RPMI7951 (cell line): ENCODE measurements at regions not wholly inside any gene's neighbourhood (a gene's known extent, or its start where the extent isn't known, plus 50 kb on each side); places are given as distances from the start of the nearest gene placed in this dataset.

ENCODE experiments used
- DNase-seq: peaks from one replicate; pipeline ENCODE4 v3.0.0-alpha.2; 2012; ENCODE audit warnings: low read depth

DNA sequence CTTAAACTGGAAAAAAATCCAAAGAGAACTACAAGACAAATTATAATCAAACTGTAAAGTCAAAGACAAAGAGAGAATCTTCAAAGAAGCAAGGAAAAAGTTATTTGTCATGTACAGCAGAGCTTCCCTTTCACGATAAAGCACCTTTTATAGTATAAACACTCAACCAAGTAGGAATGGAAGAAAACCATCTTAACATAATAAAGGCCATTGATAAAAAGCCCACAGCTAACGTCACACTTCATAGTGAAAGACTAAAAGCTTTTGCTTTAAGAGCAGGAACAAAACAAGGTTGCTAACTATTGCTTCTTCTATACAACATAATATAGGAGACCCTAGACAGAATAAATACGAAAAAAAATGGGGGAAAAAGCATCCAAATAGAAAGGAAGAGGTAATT lies 595.7 kb upstream of the POU3F4 start:
- DNase-seq = no peak

DNA sequence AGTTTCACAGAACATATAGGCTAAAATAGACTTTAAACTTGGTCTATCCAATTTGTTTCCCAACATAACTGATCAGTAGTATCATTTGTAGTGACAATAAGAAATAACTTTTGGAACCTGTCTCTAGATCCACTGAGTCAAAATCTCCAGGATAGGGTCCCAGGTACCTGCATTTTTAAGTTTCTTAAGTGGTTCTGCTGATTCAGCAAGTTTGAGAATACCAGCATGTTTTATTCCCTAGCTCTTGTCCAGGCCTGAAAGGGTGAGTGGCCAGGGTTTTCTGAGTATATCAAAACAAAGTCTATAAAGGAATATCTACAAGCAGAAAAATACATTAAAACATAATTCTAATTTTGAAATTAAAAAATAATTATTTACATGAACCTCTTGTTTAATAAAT lies 573.1 kb upstream of the POU3F4 start:
- DNase-seq = no peak

DNA sequence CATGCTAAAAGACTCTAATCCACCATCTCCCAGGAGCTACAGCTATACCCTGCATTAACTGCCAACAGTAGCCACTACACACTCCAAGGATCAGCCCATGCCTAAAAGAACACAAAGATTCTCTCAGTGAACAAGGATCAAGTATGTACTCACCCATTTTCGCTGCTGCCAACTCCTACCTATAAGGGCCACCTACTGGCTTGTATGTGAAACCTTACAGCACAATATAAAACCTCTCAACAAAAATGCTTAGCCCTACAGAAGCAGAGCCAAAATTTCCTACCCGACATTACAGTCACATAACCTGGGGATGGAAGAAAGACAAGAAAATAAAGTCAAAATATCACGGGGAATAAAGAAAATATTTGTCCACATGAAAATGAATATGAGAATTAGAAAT lies 562.8 kb upstream of the POU3F4 start:
- DNase-seq = no peak

DNA sequence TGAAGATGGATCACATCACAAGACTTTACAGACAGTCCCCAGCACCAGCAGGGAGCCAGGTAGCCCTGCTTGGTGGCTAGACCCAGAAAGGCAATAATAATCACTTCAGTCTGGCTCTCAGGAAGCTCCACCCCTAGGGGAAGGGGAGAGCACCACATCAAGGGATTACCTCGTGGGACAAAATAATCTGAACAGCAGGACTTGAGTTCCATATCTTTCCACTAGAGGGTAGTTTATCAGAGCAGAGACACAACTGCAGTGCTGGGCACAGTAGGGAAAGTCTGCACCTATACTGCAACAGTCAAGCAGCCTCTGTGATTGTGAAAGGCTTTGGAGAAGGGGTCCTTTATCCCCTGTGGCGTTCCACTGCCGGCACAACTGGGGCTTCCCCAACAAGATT lies 547.0 kb upstream of the POU3F4 start:
- no peak for DNase-seq

DNA sequence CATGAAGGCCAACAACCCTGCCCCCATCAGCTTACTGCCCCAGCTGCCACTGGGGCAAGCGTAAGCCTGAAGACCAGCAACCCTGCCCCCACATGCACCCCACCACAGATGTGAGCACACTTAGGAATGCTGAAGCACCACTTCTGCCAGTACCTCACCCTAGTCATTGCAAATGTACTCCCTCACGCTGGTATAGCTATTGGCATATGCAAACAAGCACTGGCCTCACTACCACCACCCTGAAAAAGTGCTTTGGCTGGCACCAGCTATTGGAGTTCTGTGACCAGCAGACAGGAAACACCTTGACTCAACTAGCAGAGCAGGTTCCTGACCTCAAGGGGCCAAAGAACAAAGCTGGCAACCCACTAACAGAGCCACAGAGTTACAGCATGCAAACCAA lies 534.4 kb upstream of the POU3F4 start:
- DNase-seq = no peak

DNA sequence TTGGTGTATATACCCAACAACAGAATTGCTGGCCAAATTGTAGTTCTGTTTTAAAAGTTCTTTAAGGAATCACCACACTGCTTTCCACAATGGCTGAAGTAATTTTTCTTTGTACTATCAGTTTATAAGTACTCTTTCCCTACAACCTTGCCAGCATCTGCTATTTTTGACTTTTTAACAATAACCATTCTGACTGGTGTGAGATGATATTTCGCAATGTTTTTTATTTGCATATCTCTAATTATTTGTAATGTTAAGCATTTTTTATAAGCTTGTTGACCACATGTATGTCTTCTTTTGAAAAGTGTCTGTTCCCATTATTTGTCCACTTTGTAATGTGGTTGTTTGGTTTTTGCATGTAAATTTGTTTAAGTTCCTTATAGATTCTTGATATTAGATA lies 509.9 kb upstream of the POU3F4 start:
- DNase-seq = no peak

DNA sequence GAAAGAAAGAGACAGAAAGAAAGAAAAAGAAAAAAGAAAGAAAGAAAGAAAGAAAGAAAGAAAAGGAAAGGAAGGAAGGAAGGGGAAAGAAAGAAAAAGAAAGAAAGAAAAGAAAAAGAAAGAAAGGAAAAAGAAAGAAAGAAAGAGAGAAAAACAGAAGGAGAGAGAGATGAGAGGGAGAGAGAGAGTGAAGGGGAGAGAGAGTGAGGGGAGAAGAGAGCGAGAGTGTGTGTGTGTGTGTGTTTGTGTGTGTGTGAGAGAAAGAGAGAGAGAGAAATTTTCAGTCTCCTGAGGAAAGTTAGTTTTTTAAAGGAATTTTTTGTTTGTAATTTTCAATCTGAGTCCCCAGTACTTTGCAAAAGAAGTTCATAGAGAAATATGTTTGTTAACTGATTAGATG lies 504.1 kb upstream of the POU3F4 start:
- no peak for DNase-seq

DNA sequence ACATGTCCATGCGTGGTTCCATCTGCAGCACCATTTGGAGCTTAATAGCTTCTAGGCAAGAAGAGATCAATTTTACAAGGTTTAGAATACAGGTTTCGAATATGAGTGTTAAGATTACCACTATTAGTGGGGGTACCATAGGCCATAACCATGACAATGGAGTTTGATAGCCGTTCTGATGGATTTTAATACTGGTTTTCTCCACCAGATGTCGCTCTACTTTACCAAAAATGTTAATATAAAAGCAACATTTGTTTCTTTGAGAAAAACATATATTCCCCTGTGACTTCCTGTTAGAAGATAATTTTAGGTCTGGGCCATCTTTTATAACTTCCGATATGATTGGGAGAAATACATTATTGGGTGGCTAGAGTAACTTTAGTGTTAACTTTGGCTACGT lies 499.7 kb upstream of the POU3F4 start:
- DNase-seq = peak; percentile 0

DNA sequence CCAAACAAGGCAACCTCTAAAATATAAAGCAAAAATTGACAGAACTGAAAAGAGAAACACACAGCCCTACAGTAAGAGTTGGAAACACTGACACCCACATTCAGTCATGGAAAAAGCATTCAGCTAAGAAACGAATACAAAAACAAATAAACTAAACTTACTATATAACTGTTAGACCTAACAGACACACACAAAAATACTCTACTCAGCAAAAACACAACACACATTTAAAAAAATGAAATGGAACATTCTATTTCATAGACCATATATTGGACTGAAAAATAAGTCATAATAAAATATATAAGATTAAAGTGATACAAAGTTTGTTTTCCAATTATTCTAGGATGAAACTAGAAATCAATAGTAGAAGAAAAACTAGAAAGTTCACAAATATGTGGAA lies 488.8 kb upstream of the POU3F4 start:
- no peak for DNase-seq

DNA sequence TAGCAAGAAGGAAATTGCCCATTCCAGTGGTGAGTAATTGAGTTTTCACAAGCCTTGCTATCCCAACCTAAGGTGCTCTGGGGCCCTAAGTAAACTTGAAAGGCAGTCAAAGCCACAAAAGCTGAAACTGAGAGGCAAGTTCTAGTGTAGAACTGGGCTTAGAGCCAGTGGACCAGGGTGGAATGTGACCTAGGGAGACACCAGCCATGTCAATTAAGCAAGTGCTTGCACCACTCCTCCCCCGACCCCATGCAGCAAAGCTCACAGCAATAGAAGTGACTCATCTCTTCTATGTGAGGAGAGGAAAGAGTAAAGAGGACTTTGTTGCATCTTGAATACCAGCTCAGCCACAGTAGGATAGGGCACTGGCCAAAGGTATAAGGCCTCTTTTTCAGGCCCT lies 486.1 kb upstream of the POU3F4 start:
- peak; percentile 1 for DNase-seq
